PC-3 (cell line): ENCODE measurements at regions not wholly inside any gene's neighbourhood (a gene's known extent, or its start where the extent isn't known, plus 50 kb on each side); places are given as distances from the start of the nearest gene placed in this dataset.

Experiments used
- CTCF ChIP-seq: fragments of 300-600 bp; sonication (generic); conservative IDR thresholded peaks from 2 replicates; pipeline ENCODE4 v1.5.1; 2017; ENCODE audit warnings: antibody characterized with exemption, low read depth, mild to moderate bottlenecking, low read length
- EZH2 ChIP-seq: fragments of 300-600 bp; sonication (generic); IDR thresholded peaks from one replicate; pipeline ENCODE4 v1.6.1; 2017; ENCODE audit warnings: antibody characterized with exemption, mild to moderate bottlenecking, low read length; ENCODE audit not compliant: unreplicated experiment
- EZH2phosphoT487 ChIP-seq: fragments of 300-600 bp; sonication (generic); IDR thresholded peaks from 2 replicates; pipeline ENCODE4 v1.6.1; 2018; ENCODE audit warnings: mild to moderate bottlenecking, antibody characterized with exemption, low read length, borderline replicate concordance

DNA sequence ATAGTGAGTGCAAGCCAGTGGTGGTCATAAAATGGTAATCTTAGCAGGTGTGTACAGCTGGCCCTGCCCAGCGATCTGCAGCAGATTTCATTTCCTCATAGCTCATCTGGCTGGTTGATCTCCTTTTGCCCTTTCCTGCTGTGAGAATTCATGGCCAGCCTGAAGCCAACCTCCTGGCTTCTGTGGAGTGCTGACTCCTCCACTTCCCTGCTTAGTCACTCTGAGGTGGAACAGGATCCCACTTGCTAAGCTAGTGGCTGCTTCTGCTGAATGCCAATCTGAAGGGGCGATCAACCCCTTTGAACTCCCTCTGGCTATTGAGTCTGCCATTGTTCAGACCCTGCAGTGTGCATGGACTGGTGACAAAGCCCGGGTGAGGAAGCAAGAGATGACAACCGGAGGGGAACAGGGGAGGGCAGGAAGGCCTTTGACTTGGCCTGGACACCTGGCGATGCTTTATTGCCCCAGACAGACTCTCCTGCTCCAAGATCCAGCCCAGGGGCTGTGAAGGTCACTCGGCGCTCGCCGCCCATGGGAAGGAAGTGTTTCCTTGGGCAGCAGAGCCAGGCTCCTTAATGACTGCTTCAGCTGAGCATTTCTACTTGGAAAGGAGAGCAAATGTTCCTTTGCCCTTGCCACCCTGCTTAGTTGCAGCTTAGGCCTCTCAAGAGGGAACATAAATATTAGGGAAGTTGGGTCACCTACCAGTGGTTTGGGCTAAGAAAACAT is 341.1 kb downstream of the ZSWIM6 start:
- TF ChIP-seq CTCF (no peak), EZH2 (no peak), EZH2phosphoT487 (no peak)
